ENCODE measurements at regions not wholly inside any gene's neighbourhood (a gene's known extent, or its start where the extent isn't known, plus 50 kb on each side); places are given as distances from the start of the nearest gene placed in this dataset.

GRCh38 chr4:14894392-14895292 lies 107.6 kb upstream of the CPEB2 start:
- DNase-seq: no peak
- no peaks in the 10 kb centered on the region for H3K9me3 ChIP-seq
- H3K36me3 ChIP-seq: no peaks in the 10 kb centered on the region
- no peak overlapping the region for H3K27ac ChIP-seq
- peak; percentile 26 to 62 (median 37) for ATAC-seq
- H3K27me3 ChIP-seq: no peaks in the 10 kb centered on the region
- WGBS (ENCODE audit: insufficient coverage, low coverage, low lambda C conversion rate, missing lambda C conversion rate): 78% methylated on average over 1 of the region's 1 CpG
- H3K4me3 ChIP-seq: no peak overlapping the region
- H3K4me1 ChIP-seq: peaks cover 0 to 11% (median 2%) of the 10 kb centered on the region in 4 donors
- intact Hi-C loops (cut with DNase I): no loop called here
- TF ChIP-seq CTCF (IDR thresholded peaks at IDR 0.05): no peak
- no peak for TF ChIP-seq POLR2A (IDR thresholded peaks at IDR 0.05)

GRCh38 chr4:14896656-14897175 lies 105.6 kb upstream of the CPEB2 start:
- 93% methylated on average over 2 of the region's 2 CpGs for WGBS (ENCODE audit: insufficient coverage, low coverage, low lambda C conversion rate, missing lambda C conversion rate)
- no peaks in the 10 kb centered on the region for H3K9me3 ChIP-seq
- no peaks in the 10 kb centered on the region for H3K27me3 ChIP-seq
- no peak for DNase-seq
- H3K36me3 ChIP-seq: no peaks in the 10 kb centered on the region
- peaks cover 0 to 11% (median 2%) of the 10 kb centered on the region in 4 donors for H3K4me1 ChIP-seq
- TF ChIP-seq POLR2A (IDR thresholded peaks at IDR 0.05): no peak
- no peak for TF ChIP-seq CTCF (IDR thresholded peaks at IDR 0.05)
- no peak overlapping the region for H3K27ac ChIP-seq
- intact Hi-C loops (cut with DNase I): no loop called here
- ATAC-seq: no peak
- H3K4me3 ChIP-seq: no peak overlapping the region

GRCh38 chr4:14897217-14897616 lies 105.1 kb upstream of the CPEB2 start:
- Histone ChIP-seq H3K27me3 (no peaks in the 10 kb centered on the region), H3K27ac (no peak overlapping the region), H3K4me3 (no peak overlapping the region), H3K4me1 (peaks cover 0 to 11% (median 1%) of the 10 kb centered on the region in 4 donors), H3K36me3 (no peaks in the 10 kb centered on the region), H3K9me3 (no peaks in the 10 kb centered on the region)
- whole genome bisulfite sequencing (ENCODE audit: insufficient coverage, low coverage, low lambda C conversion rate, missing lambda C conversion rate): 39% methylated on average over 2 of the region's 2 CpGs
- peak in 1 of 4 donors; percentile 62 for ATAC-seq
- intact Hi-C loops (cut with DNase I): no loop called here
- no peak for DNase-seq
- no peak for TF ChIP-seq POLR2A (IDR thresholded peaks at IDR 0.05)
- peak in 3 of 4 donors; percentile 4 to 12 (median 6) for TF ChIP-seq CTCF (IDR thresholded peaks at IDR 0.05)

- Histone ChIP-seq H3K27ac (no peak overlapping the region), H3K4me1 (peaks cover 0 to 5% (median 0%) of the 10 kb centered on the region in 4 donors), H3K4me3 (no peak overlapping the region), H3K9me3 (no peaks in the 10 kb centered on the region), H3K36me3 (no peaks in the 10 kb centered on the region), H3K27me3 (no peaks in the 10 kb centered on the region)
- TF ChIP-seq CTCF (IDR thresholded peaks at IDR 0.05) (no peak), POLR2A (IDR thresholded peaks at IDR 0.05) (no peak)
- ATAC-seq (no peak), DNase-seq (no peak)
- intact Hi-C loops (cut with DNase I): no loop called here
Measured at GRCh38 chr4:14898989-14899388, 103.3 kb upstream of the CPEB2 start.
